ENCODE measurements at regions not wholly inside any gene's neighbourhood (a gene's known extent, or its start where the extent isn't known, plus 50 kb on each side); places are given as distances from the start of the nearest gene placed in this dataset.
A peak's percentile ranks its signal among the peaks of the same experiment; 100 is the strongest.

DNA sequence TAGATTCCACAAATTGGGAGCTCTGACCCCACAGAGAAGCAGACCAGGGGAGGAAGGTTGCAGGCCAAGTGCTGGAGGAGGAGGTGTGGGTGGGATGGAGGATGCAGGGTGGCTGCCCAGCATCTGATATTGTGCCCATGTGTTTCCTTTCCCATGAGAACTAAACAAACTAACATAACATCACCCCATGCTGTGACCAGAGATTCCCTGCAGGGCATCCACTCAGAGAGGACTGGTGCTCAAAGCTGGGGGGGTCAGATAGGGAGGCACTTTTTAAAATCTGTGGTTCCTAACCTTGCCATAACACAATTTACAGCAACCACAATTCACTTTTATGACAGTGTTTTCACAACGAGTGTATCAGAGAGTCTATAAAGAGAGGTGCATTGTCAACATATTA is 1277.6 kb downstream of the AACS start:
- peak; percentile 38 for DNase-seq (ENCODE audit: low read depth)
- TF ChIP-seq, protein P1, sequence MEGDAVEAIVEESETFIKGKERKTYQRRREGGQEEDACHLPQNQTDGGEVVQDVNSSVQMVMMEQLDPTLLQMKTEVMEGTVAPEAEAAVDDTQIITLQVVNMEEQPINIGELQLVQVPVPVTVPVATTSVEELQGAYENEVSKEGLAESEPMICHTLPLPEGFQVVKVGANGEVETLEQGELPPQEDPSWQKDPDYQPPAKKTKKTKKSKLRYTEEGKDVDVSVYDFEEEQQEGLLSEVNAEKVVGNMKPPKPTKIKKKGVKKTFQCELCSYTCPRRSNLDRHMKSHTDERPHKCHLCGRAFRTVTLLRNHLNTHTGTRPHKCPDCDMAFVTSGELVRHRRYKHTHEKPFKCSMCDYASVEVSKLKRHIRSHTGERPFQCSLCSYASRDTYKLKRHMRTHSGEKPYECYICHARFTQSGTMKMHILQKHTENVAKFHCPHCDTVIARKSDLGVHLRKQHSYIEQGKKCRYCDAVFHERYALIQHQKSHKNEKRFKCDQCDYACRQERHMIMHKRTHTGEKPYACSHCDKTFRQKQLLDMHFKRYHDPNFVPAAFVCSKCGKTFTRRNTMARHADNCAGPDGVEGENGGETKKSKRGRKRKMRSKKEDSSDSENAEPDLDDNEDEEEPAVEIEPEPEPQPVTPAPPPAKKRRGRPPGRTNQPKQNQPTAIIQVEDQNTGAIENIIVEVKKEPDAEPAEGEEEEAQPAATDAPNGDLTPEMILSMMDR (IDR thresholded peaks at IDR 0.05; ENCODE audit: control insufficient read depth, insufficient read depth, low read depth, low read length, missing control alignments) = no peak
- no peak overlapping the region for H3K4me3 ChIP-seq (ENCODE audit: control insufficient read depth, low read depth, low read length)

DNA sequence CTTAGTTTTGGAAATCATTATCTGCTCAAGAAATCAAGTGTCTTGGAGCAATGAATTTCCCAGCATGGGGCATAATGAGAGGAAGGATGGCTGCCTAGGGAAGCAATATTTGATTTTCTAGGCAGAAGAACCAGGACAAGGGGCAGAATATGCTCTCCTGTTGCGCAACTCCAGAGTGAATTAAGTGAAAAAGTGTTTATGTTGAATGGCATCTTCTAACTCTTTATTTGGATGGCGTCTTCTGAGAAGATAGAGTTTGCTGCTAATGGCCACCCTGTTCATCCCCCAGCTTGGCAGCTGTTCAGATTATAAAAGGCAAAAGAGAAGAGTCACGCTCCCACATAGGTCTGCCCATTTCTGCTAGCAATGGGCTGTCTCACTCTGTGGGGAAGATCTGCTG is 1278.1 kb downstream of the AACS start:
- TF ChIP-seq, protein P1 (IDR thresholded peaks at IDR 0.05; ENCODE audit: control insufficient read depth, insufficient read depth, low read depth, low read length, missing control alignments) = no peak
- no peak overlapping the region for H3K4me3 ChIP-seq (ENCODE audit: control insufficient read depth, low read depth, low read length)
- DNase-seq (ENCODE audit: low read depth) = no peak

GRCh38 chr12:126346087-126346486 is 1280.9 kb downstream of the AACS start:
- TF ChIP-seq, protein P1 (IDR thresholded peaks at IDR 0.05; ENCODE audit: control insufficient read depth, insufficient read depth, low read depth, low read length, missing control alignments) = no peak
- no peak for DNase-seq (ENCODE audit: low read depth)
- no peak overlapping the region for H3K4me3 ChIP-seq (ENCODE audit: control insufficient read depth, low read depth, low read length)

DNA sequence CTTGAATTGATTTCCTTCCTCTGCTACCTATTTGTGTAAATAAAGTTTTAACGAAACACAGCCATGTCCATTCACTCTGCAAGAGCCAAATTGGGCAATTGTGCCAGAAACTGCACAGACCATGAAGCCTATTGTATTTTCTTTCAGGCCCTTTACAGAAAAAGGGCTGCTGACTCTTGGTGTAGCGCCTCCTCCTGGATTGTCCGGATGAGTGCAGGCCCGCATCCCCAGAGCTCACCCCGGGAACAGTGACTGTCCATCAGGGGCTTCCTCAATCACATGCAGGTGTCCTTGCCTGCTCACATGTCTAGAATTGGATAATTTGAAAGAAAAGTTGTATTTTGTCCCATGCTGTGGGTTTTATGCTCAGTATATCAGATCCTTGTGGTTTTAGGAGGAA is 1282.2 kb downstream of the AACS start:
- no peak for DNase-seq (ENCODE audit: low read depth)
- H3K4me3 ChIP-seq (ENCODE audit: control insufficient read depth, low read depth, low read length) = no peak overlapping the region
- TF ChIP-seq, protein P1 (IDR thresholded peaks at IDR 0.05; ENCODE audit: control insufficient read depth, insufficient read depth, low read depth, low read length, missing control alignments) = peak; percentile 31

GRCh38 chr12:126349383-126349782 is 1284.1 kb downstream of the AACS start:
- H3K4me3 ChIP-seq (ENCODE audit: control insufficient read depth, low read depth, low read length) = no peak overlapping the region
- TF ChIP-seq, protein P1 (IDR thresholded peaks at IDR 0.05; ENCODE audit: control insufficient read depth, insufficient read depth, low read depth, low read length, missing control alignments) = no peak
- no peak for DNase-seq (ENCODE audit: low read depth)

GRCh38 chr12:126353604-126354003 is 1288.4 kb downstream of the AACS start:
- TF ChIP-seq, protein P1 (IDR thresholded peaks at IDR 0.05; ENCODE audit: control insufficient read depth, insufficient read depth, low read depth, low read length, missing control alignments) = no peak
- DNase-seq (ENCODE audit: low read depth) = peak; percentile 27
- H3K4me3 ChIP-seq (ENCODE audit: control insufficient read depth, low read depth, low read length) = no peak overlapping the region

DNA sequence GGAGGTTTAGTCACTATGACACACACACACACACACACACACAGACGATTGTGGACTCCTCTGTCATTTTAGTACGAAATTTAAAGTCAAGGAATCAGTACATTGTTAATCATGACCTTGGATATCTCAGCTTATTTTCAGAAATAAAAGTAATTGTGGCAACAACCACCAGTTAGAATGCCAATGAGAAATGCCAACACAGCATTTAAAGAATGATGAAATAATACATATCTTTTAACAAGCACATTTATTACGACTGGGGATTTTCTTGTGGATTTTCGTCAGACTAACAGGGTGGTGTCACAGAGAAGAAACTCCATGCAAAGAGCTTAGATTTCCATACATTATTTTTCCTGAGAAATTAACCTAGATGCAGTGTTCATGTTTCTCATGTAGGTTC is 1289.4 kb downstream of the AACS start:
- DNase-seq (ENCODE audit: low read depth) = no peak
- TF ChIP-seq, protein P1 (IDR thresholded peaks at IDR 0.05; ENCODE audit: control insufficient read depth, insufficient read depth, low read depth, low read length, missing control alignments) = no peak
- H3K4me3 ChIP-seq (ENCODE audit: control insufficient read depth, low read depth, low read length) = no peak overlapping the region
